Tibial nerve (tissue), 4 donors: ENCODE measurements at regions not wholly inside any gene's neighbourhood (a gene's known extent, or its start where the extent isn't known, plus 50 kb on each side); places are given as distances from the start of the nearest gene placed in this dataset.

Experiments
- DNase-seq, 2 donors: peaks; one replicate each; pipeline ENCODE4 v3.0.0-alpha.2; 2019; ENCODE audit warnings: low spot score in 2 of 2
- H3K27ac ChIP-seq, 4 donors: fragments of 200-600 bp; sonication (generic) in 3 of 4; one replicate each; pipeline ENCODE4 v1.5.1; 2017 to 2019; ENCODE audit warnings: mild to moderate bottlenecking in 1 of 4
- H3K27me3 ChIP-seq, 2 donors: fragments of 200-600 bp; sonication (generic) in 1 of 2; one replicate each; pipeline versions ENCODE4 v1.5.1 to v1.6.0; 2017 to 2019
- H3K36me3 ChIP-seq, 3 donors: fragments of 200-600 bp; sonication (generic); one replicate each; pipeline ENCODE4 v1.5.1; 2018 to 2019
- H3K4me1 ChIP-seq, 4 donors: fragments of 200-600 bp; sonication (generic) in 3 of 4; one replicate each; pipeline ENCODE4 v1.5.1; 2017 to 2019
- H3K4me3 ChIP-seq, 4 donors: fragments of 200-600 bp; sonication (generic) in 3 of 4; one replicate each; pipeline ENCODE4 v1.5.1; 2017 to 2019; ENCODE audit warnings: mild to moderate bottlenecking in 1 of 4, moderate library complexity in 1 of 4
- H3K9me3 ChIP-seq, 4 donors: fragments of 200-600 bp; sonication (generic) in 3 of 4; one replicate each; pipeline ENCODE4 v1.5.1; 2017 to 2019
- CTCF ChIP-seq, 5 experiments: fragments of 200-600 bp in 3 of 5; fragments of 450-650 bp in 2 of 5; sonication (generic) in 3 of 5; IDR thresholded peaks; one replicate each; pipeline ENCODE4 v1.5.1; 2016 to 2019; ENCODE audit warnings: antibody characterized with exemption in 5 of 5, mild to moderate bottlenecking in 3 of 5, moderate library complexity in 2 of 5
- EP300 ChIP-seq, 2 donors: sonication (generic); formaldehyde crosslinking; IDR thresholded peaks; one replicate each; pipeline ENCODE4 v1.6.1; 2017; ENCODE audit warnings: antibody characterized with exemption in 2 of 2, mild to moderate bottlenecking in 1 of 2
- POLR2A ChIP-seq, 2 donors: fragments of 450-650 bp; IDR thresholded peaks; one replicate each; pipeline ENCODE4 v1.6.1; 2017; ENCODE audit warnings: antibody characterized with exemption in 2 of 2, mild to moderate bottlenecking in 2 of 2, moderate library complexity in 2 of 2
- WGBS, 2 donors: methylation state at CpG; one replicate each; pipeline ENCODE4 v1.1.5; 2018; 5-methylcytosine and 5-hydroxymethylcytosine counted together

GRCh38 chr2:173713904-173714555 lies 251.1 kb downstream of the SP3 start:
- H3K36me3 ChIP-seq, result no peaks in the 10 kb centered on the region
- TF ChIP-seq POLR2A (IDR thresholded peaks at IDR 0.05), result no peak
- TF ChIP-seq EP300 (IDR thresholded peaks at IDR 0.05), result no peak
- TF ChIP-seq CTCF (IDR thresholded peaks at IDR 0.05), result no peak
- H3K4me3 ChIP-seq, result no peak overlapping the region
- DNase-seq, result no peak
- no peaks in the 10 kb centered on the region for H3K27me3 ChIP-seq
- H3K9me3 ChIP-seq, result no peaks in the 10 kb centered on the region
- no peaks in the 10 kb centered on the region for H3K4me1 ChIP-seq
- no peak overlapping the region for H3K27ac ChIP-seq
- WGBS, 2 donors, result 70 to 87% methylated on average over 4 of the region's 4 CpGs

GRCh38 chr2:173715441-173715840 lies 249.7 kb downstream of the SP3 start:
- DNase-seq, result no peak
- TF ChIP-seq EP300 (IDR thresholded peaks at IDR 0.05), result no peak
- TF ChIP-seq CTCF (IDR thresholded peaks at IDR 0.05), result no peak
- no peak for TF ChIP-seq POLR2A (IDR thresholded peaks at IDR 0.05)
- no peak overlapping the region for H3K4me3 ChIP-seq
- H3K4me1 ChIP-seq, result no peaks in the 10 kb centered on the region
- H3K9me3 ChIP-seq, result no peaks in the 10 kb centered on the region
- 70 to 72% methylated on average over 5 of the region's 5 CpGs for WGBS, 2 donors
- H3K27me3 ChIP-seq, result no peaks in the 10 kb centered on the region
- H3K36me3 ChIP-seq, result no peaks in the 10 kb centered on the region
- no peak overlapping the region for H3K27ac ChIP-seq

- 65 to 80% methylated on average over 1 of the region's 1 CpG for WGBS, 2 donors
These were observed 248.6 kb downstream of the SP3 start for GRCh38 chr2:173716458-173717052.

GRCh38 chr2:173719471-173719870 lies 245.7 kb downstream of the SP3 start:
- Histone ChIP-seq H3K4me3 (no peak overlapping the region), H3K36me3 (no peaks in the 10 kb centered on the region), H3K27me3 (no peaks in the 10 kb centered on the region), H3K9me3 (no peaks in the 10 kb centered on the region), H3K27ac (no peak overlapping the region), H3K4me1 (no peaks in the 10 kb centered on the region)
- no peak for TF ChIP-seq POLR2A (IDR thresholded peaks at IDR 0.05)
- TF ChIP-seq CTCF (IDR thresholded peaks at IDR 0.05), result no peak
- no peak for TF ChIP-seq EP300 (IDR thresholded peaks at IDR 0.05)
- DNase-seq, result no peak
- WGBS, 2 donors, result 84 to 85% methylated on average over 3 of the region's 3 CpGs

More at GRCh38 chr2:173716458-173717052, 248.6 kb downstream of the SP3 start:
- H3K4me1 ChIP-seq, result no peaks in the 10 kb centered on the region
- DNase-seq, result no peak
- no peaks in the 10 kb centered on the region for H3K27me3 ChIP-seq
- TF ChIP-seq POLR2A (IDR thresholded peaks at IDR 0.05), result no peak
- no peak for TF ChIP-seq EP300 (IDR thresholded peaks at IDR 0.05)
- TF ChIP-seq CTCF (IDR thresholded peaks at IDR 0.05), result no peak
- H3K27ac ChIP-seq, result no peak overlapping the region
- no peak overlapping the region for H3K4me3 ChIP-seq
- no peaks in the 10 kb centered on the region for H3K36me3 ChIP-seq
- H3K9me3 ChIP-seq, result no peaks in the 10 kb centered on the region

- no peak overlapping the region for H3K4me3 ChIP-seq
- DNase-seq, result no peak
- no peaks in the 10 kb centered on the region for H3K4me1 ChIP-seq
- no peak for TF ChIP-seq EP300 (IDR thresholded peaks at IDR 0.05)
- TF ChIP-seq POLR2A (IDR thresholded peaks at IDR 0.05), result no peak
- TF ChIP-seq CTCF (IDR thresholded peaks at IDR 0.05), result no peak
- WGBS, 2 donors, result 23 to 36% methylated on average over 1 of the region's 1 CpG
- no peaks in the 10 kb centered on the region for H3K36me3 ChIP-seq
- no peaks in the 10 kb centered on the region for H3K27me3 ChIP-seq
- H3K9me3 ChIP-seq, result no peaks in the 10 kb centered on the region
- H3K27ac ChIP-seq, result no peak overlapping the region
These were observed 244.9 kb downstream of the SP3 start for GRCh38 chr2:173720306-173720705.
